Natural killer cell treated with Interleukin-12 subunit alpha and Interleukin-12 subunit beta and Interleukin-15 and Interleukin-18, amount 100 ng/mL, for 72 hours (primary cell): ENCODE measurements at regions not wholly inside any gene's neighbourhood (a gene's known extent, or its start where the extent isn't known, plus 50 kb on each side); places are given as distances from the start of the nearest gene placed in this dataset.
A peak's percentile ranks its signal among the peaks of the same experiment; 100 is the strongest.

ENCODE experiments used
- ATAC-seq, 2 donors: fragments of 150-1000 bp; cut with Tn5 transposase in 1 of 2; sonication (Bioruptor Pico), chemical (Tn5 transposase) in 1 of 2; 2 replicates each; pipeline ENCODE4 v1.10.0; 2021
- DNase-seq: peaks from one replicate; pipeline ENCODE4 v3.0.0; 2022; ENCODE audit warnings: low spot score
- H3K27ac Mint-ChIP-seq, 2 donors: 1 replicate in 1 of 2; 2 replicates in 1 of 2; pipeline ENCODE4 v1.8.0; 2022; ENCODE audit warnings: mixed read lengths in 2 of 2, mild to moderate bottlenecking in 1 of 2, moderate library complexity in 1 of 2
- H3K27me3 Mint-ChIP-seq, 2 donors: 1 replicate in 1 of 2; 2 replicates in 1 of 2; pipeline ENCODE4 v1.8.0; 2022; ENCODE audit warnings: mixed read lengths in 2 of 2
- H3K36me3 Mint-ChIP-seq: one replicate; pipeline ENCODE4 v1.8.0; 2022; ENCODE audit warnings: mixed read lengths
- H3K4me1 Mint-ChIP-seq, 2 donors: 1 replicate in 1 of 2; 2 replicates in 1 of 2; pipeline ENCODE4 v1.8.0; 2022; ENCODE audit warnings: low read depth in 2 of 2, mixed read lengths in 2 of 2, mild to moderate bottlenecking in 1 of 2
- H3K4me3 Mint-ChIP-seq: one replicate; pipeline ENCODE4 v1.8.0; 2022; ENCODE audit warnings: mixed read lengths
- H3K9me3 Mint-ChIP-seq: 2 replicates; pipeline ENCODE4 v1.8.0; 2022; ENCODE audit warnings: mixed read lengths

GRCh38 chr1:200307755-200308066 is 102.1 kb downstream of the ZNF281 start:
- Mint-ChIP-seq H3K27ac (peak overlapping the region in 1 of 2 donors; percentile 73), H3K4me1 (peaks cover 6 to 13% of the 10 kb centered on the region in 2 donors), H3K9me3 (no peaks in the 10 kb centered on the region), H3K4me3 (no peak overlapping the region), H3K27me3 (peaks cover 0 to 7% of the 10 kb centered on the region in 2 donors), H3K36me3 (no peaks in the 10 kb centered on the region)
- no peak for ATAC-seq
- no peak for DNase-seq

- Mint-ChIP-seq H3K27ac (peak overlapping the region in 1 of 2 donors; percentile 73), H3K27me3 (peaks cover 0 to 7% of the 10 kb centered on the region in 2 donors), H3K4me3 (peak overlapping the region; percentile 57), H3K9me3 (no peaks in the 10 kb centered on the region), H3K4me1 (peaks cover 6 to 15% of the 10 kb centered on the region in 2 donors), H3K36me3 (no peaks in the 10 kb centered on the region)
- DNase-seq (no peak), ATAC-seq (no peak)
These were observed 102.7 kb downstream of the ZNF281 start for GRCh38 chr1:200306944-200307754.

- Mint-ChIP-seq H3K9me3 (no peaks in the 10 kb centered on the region), H3K27me3 (peaks cover 0 to 7% of the 10 kb centered on the region in 2 donors), H3K36me3 (no peaks in the 10 kb centered on the region), H3K4me3 (no peak overlapping the region), H3K27ac (no peak overlapping the region), H3K4me1 (peaks cover 6 to 15% of the 10 kb centered on the region in 2 donors)
- ATAC-seq (no peak), DNase-seq (no peak)
These were observed 104.0 kb downstream of the ZNF281 start for GRCh38 chr1:200305806-200306205.

- Mint-ChIP-seq H3K27me3 (peaks cover 7 to 13% of the 10 kb centered on the region in 2 donors), H3K36me3 (no peaks in the 10 kb centered on the region), H3K27ac (no peak overlapping the region), H3K4me3 (no peak overlapping the region), H3K4me1 (peaks cover 6 to 15% of the 10 kb centered on the region in 2 donors), H3K9me3 (no peaks in the 10 kb centered on the region)
- no peak for ATAC-seq
- DNase-seq, result no peak
These were observed 105.7 kb downstream of the ZNF281 start for GRCh38 chr1:200304171-200304570.

- Mint-ChIP-seq H3K4me3 (peak overlapping the region; percentile 79), H3K36me3 (no peaks in the 10 kb centered on the region), H3K9me3 (no peaks in the 10 kb centered on the region), H3K27ac (no peak overlapping the region), H3K4me1 (peaks cover 6 to 15% of the 10 kb centered on the region in 2 donors), H3K27me3 (peaks cover 7 to 15% of the 10 kb centered on the region in 2 donors)
- ATAC-seq (peak in 1 of 2 donors; percentile 16), DNase-seq (no peak)
These were observed 106.9 kb downstream of the ZNF281 start for GRCh38 chr1:200302921-200303290.

- DNase-seq, result peak; percentile 74
- ATAC-seq, result peak; percentile 89 to 91
- H3K27ac Mint-ChIP-seq, result no peak overlapping the region
- H3K36me3 Mint-ChIP-seq, result no peaks in the 10 kb centered on the region
- H3K27me3 Mint-ChIP-seq, result peaks cover 7 to 13% of the 10 kb centered on the region in 2 donors
- H3K4me3 Mint-ChIP-seq, result peak overlapping the region; percentile 79
- peaks cover 4 to 13% of the 10 kb centered on the region in 2 donors for H3K4me1 Mint-ChIP-seq
- no peaks in the 10 kb centered on the region for H3K9me3 Mint-ChIP-seq
These were observed 107.5 kb downstream of the ZNF281 start for GRCh38 chr1:200302192-200302920.

GRCh38 chr1:200301152-200301551 is 108.7 kb downstream of the ZNF281 start:
- H3K4me3 Mint-ChIP-seq, result no peak overlapping the region

GRCh38 chr1:200299571-200299970 is 110.3 kb downstream of the ZNF281 start:
- DNase-seq, result no peak
- Mint-ChIP-seq H3K36me3 (no peaks in the 10 kb centered on the region), H3K4me3 (no peak overlapping the region), H3K27ac (no peak overlapping the region), H3K4me1 (peaks cover 2 to 10% of the 10 kb centered on the region in 2 donors), H3K9me3 (no peaks in the 10 kb centered on the region), H3K27me3 (peaks cover 7 to 12% of the 10 kb centered on the region in 2 donors)
- ATAC-seq, result no peak

More at GRCh38 chr1:200301152-200301551, 108.7 kb downstream of the ZNF281 start:
- DNase-seq (no peak), ATAC-seq (no peak)
- no peaks in the 10 kb centered on the region for H3K36me3 Mint-ChIP-seq
- H3K27ac Mint-ChIP-seq, result no peak overlapping the region
- H3K4me1 Mint-ChIP-seq, result peaks cover 2 to 10% of the 10 kb centered on the region in 2 donors
- no peaks in the 10 kb centered on the region for H3K9me3 Mint-ChIP-seq
- peaks cover 7 to 12% of the 10 kb centered on the region in 2 donors for H3K27me3 Mint-ChIP-seq

- ATAC-seq (no peak), DNase-seq (no peak)
- no peak overlapping the region for H3K27ac Mint-ChIP-seq
- H3K27me3 Mint-ChIP-seq, result peaks cover 7 to 10% of the 10 kb centered on the region in 2 donors
- H3K4me1 Mint-ChIP-seq, result peaks cover 2 to 8% of the 10 kb centered on the region in 2 donors
- no peaks in the 10 kb centered on the region for H3K36me3 Mint-ChIP-seq
- no peaks in the 10 kb centered on the region for H3K9me3 Mint-ChIP-seq
- no peak overlapping the region for H3K4me3 Mint-ChIP-seq
These were observed 111.6 kb downstream of the ZNF281 start for GRCh38 chr1:200298242-200298641.

- Mint-ChIP-seq H3K36me3 (no peaks in the 10 kb centered on the region), H3K27me3 (peaks cover 7 to 10% of the 10 kb centered on the region in 2 donors), H3K9me3 (no peaks in the 10 kb centered on the region), H3K4me1 (no peaks in the 10 kb centered on the region), H3K4me3 (no peak overlapping the region), H3K27ac (no peak overlapping the region)
- no peak for ATAC-seq
- DNase-seq, result no peak
These were observed 113.7 kb downstream of the ZNF281 start for GRCh38 chr1:200296091-200296661.

- Mint-ChIP-seq H3K27ac (no peak overlapping the region), H3K9me3 (no peaks in the 10 kb centered on the region), H3K4me1 (peaks cover 0 to 2% of the 10 kb centered on the region in 2 donors), H3K27me3 (peaks cover 0 to 8% of the 10 kb centered on the region in 2 donors), H3K4me3 (no peak overlapping the region), H3K36me3 (no peaks in the 10 kb centered on the region)
- DNase-seq (no peak), ATAC-seq (no peak)
These were observed 115.6 kb downstream of the ZNF281 start for GRCh38 chr1:200294241-200294640.

- Mint-ChIP-seq H3K27ac (no peak overlapping the region), H3K36me3 (no peaks in the 10 kb centered on the region), H3K27me3 (peaks cover 0 to 4% of the 10 kb centered on the region in 2 donors), H3K4me3 (no peak overlapping the region), H3K4me1 (peaks cover 0 to 2% of the 10 kb centered on the region in 2 donors), H3K9me3 (no peaks in the 10 kb centered on the region)
- DNase-seq (no peak), ATAC-seq (no peak)
These were observed 117.1 kb downstream of the ZNF281 start for GRCh38 chr1:200292699-200293098.

- H3K36me3 Mint-ChIP-seq, result no peaks in the 10 kb centered on the region
- DNase-seq (no peak), ATAC-seq (no peak)
- peaks cover 0 to 2% of the 10 kb centered on the region in 2 donors for H3K4me1 Mint-ChIP-seq
- peaks cover 0 to 4% of the 10 kb centered on the region in 2 donors for H3K27me3 Mint-ChIP-seq
- H3K4me3 Mint-ChIP-seq, result no peak overlapping the region
- no peaks in the 10 kb centered on the region for H3K9me3 Mint-ChIP-seq
- H3K27ac Mint-ChIP-seq, result no peak overlapping the region
These were observed 118.7 kb downstream of the ZNF281 start for GRCh38 chr1:200291106-200291505.
